Fibroblast of lung (primary cell): ENCODE measurements at regions not wholly inside any gene's neighbourhood (a gene's known extent, or its start where the extent isn't known, plus 50 kb on each side); places are given as distances from the start of the nearest gene placed in this dataset.

ENCODE experiments used
- DNase-seq, 2 donors: peaks; one replicate each; pipeline versions ENCODE4 v3.0.0 to v3.0.0-alpha.2; 2010; ENCODE audit warnings: low read depth in 2 of 2
- H2AFZ ChIP-seq: 2 replicates; pipeline ENCODE4 v1.5.1; 2012; ENCODE audit warnings: low read length, control low read depth, inconsistent platforms
- H3K27ac ChIP-seq: 2 replicates; pipeline ENCODE4 v1.5.1; 2011; ENCODE audit warnings: low read length, control low read depth; ENCODE audit not compliant: insufficient read depth
- H3K27me3 ChIP-seq: 2 replicates; pipeline ENCODE4 v1.5.1; 2011; ENCODE audit warnings: mild to moderate bottlenecking, low read length; ENCODE audit not compliant: control insufficient read depth, insufficient read depth
- H3K36me3 ChIP-seq: 2 replicates; pipeline ENCODE4 v1.5.1; 2011; ENCODE audit warnings: low read length; ENCODE audit not compliant: control insufficient read depth, insufficient read depth
- H3K4me1 ChIP-seq: 2 replicates; pipeline ENCODE4 v1.5.1; 2011; ENCODE audit warnings: low read length; ENCODE audit not compliant: control insufficient read depth, insufficient read depth; ENCODE audit errors: extremely low read depth
- H3K4me2 ChIP-seq: 2 replicates; pipeline ENCODE4 v1.5.1; 2011; ENCODE audit warnings: low read length, control low read depth; ENCODE audit not compliant: insufficient read depth; ENCODE audit errors: extremely low read depth
- H3K4me3 ChIP-seq, 4 experiments: fragments of 200-600 bp in 1 of 4; sonication (generic) in 1 of 4; replicated peaks in 1 of 4; 2 replicates each; pipeline ENCODE4 v1.5.1; 2011 to 2016; ENCODE audit warnings: low read length in 4 of 4, low read depth in 3 of 4, mild to moderate bottlenecking in 3 of 4, control low read depth in 2 of 4, inconsistent platforms in 1 of 4, mixed read lengths in 1 of 4; ENCODE audit not compliant: insufficient read depth in 1 of 4; ENCODE audit errors: control extremely low read depth in 1 of 4
- H3K79me2 ChIP-seq: 2 replicates; pipeline ENCODE4 v1.5.1; 2012; ENCODE audit warnings: mild to moderate bottlenecking, low read length, inconsistent platforms; ENCODE audit not compliant: control insufficient read depth, insufficient read depth
- H3K9ac ChIP-seq: 2 replicates; pipeline ENCODE4 v1.5.1; 2011; ENCODE audit warnings: mild to moderate bottlenecking, low read length, control low read depth; ENCODE audit not compliant: insufficient read depth
- H3K9me3 ChIP-seq: 2 replicates; pipeline ENCODE4 v1.5.1; 2012; ENCODE audit warnings: low read depth, low read length; ENCODE audit not compliant: control insufficient read depth, insufficient read depth
- H4K20me1 ChIP-seq: 2 replicates; pipeline ENCODE4 v1.5.1; 2011; ENCODE audit warnings: low read length; ENCODE audit not compliant: control insufficient read depth, insufficient read depth; ENCODE audit errors: extremely low read depth
- EZH2 ChIP-seq: IDR thresholded peaks from 2 replicates; pipeline ENCODE4 v1.5.1; 2012; ENCODE audit warnings: low read length, control low read depth, mild to moderate bottlenecking; ENCODE audit errors: missing control alignments
- TF ChIP-seq, protein P1 (sequence below), 2 donors: IDR thresholded peaks in 1 of 2; conservative IDR thresholded peaks in 1 of 2; 1 replicate in 1 of 2; 2 replicates in 1 of 2; pipeline ENCODE4 v1.5.1; 2011 to 2012; ENCODE audit warnings: low read length in 2 of 2, control low read depth in 1 of 2, inconsistent platforms in 1 of 2, low read depth in 1 of 2, mild to moderate bottlenecking in 1 of 2

DNA sequence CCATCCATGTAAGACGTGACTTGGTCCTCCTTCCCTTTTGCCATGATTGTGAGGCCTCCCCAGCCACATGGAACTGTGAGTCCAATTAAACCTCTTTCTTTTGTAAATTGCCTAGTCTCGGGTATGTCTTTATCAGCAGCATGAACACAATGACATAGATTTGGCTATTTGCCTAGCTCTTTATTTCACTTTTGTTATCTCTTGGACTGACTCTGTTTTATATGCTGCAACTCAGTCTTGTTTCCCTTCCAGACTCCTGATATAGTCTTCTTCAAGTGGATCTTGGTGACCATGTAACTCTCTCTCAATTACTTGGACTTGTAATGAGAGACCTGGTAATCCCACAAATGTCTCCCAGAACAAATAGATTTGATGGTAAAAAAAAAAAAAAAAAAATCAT, 627.6 kb downstream of the CCDC85A start:
- H4K20me1 ChIP-seq: no peaks in the 10 kb centered on the region
- no peaks in the 10 kb centered on the region for H3K4me1 ChIP-seq
- no peak for TF ChIP-seq EZH2
- TF ChIP-seq, protein P1, sequence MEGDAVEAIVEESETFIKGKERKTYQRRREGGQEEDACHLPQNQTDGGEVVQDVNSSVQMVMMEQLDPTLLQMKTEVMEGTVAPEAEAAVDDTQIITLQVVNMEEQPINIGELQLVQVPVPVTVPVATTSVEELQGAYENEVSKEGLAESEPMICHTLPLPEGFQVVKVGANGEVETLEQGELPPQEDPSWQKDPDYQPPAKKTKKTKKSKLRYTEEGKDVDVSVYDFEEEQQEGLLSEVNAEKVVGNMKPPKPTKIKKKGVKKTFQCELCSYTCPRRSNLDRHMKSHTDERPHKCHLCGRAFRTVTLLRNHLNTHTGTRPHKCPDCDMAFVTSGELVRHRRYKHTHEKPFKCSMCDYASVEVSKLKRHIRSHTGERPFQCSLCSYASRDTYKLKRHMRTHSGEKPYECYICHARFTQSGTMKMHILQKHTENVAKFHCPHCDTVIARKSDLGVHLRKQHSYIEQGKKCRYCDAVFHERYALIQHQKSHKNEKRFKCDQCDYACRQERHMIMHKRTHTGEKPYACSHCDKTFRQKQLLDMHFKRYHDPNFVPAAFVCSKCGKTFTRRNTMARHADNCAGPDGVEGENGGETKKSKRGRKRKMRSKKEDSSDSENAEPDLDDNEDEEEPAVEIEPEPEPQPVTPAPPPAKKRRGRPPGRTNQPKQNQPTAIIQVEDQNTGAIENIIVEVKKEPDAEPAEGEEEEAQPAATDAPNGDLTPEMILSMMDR (conservative IDR thresholded peaks at IDR 0.05 in 1 of 2, IDR thresholded peaks at IDR 0.05 in 1 of 2; ENCODE audit: low read depth in 1 of 2, low read length in 2 of 2): no peak
- no peak for DNase-seq
- no peaks in the 10 kb centered on the region for H3K27me3 ChIP-seq
- no peak overlapping the region for H3K27ac ChIP-seq
- no peak overlapping the region for H3K9ac ChIP-seq
- H3K36me3 ChIP-seq: no peaks in the 10 kb centered on the region
- H2AFZ ChIP-seq: no peak overlapping the region
- H3K4me3 ChIP-seq: no peak overlapping the region
- H3K79me2 ChIP-seq: no peaks in the 10 kb centered on the region
- no peaks in the 10 kb centered on the region for H3K9me3 ChIP-seq
- H3K4me2 ChIP-seq: no peak overlapping the region

DNA sequence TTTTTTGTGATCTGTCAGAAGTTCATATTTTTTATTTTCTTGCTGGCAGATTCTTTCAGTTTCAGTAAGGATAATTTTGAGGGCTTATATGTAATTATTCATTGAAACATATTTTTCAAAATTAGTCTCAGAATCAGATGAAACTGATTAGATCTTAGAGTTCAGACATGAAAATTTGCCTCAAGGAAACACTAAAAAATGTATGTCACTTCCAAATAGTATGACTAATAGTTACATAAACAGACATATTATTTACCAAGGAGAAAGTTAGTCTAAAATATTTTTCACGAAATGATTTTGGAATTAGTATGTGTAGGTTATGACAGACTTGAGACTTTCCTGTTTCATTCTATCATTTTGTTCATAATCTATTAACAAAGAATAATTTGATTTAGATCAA, 628.6 kb downstream of the CCDC85A start:
- Histone ChIP-seq H3K27ac (no peak overlapping the region), H3K4me3 (no peak overlapping the region), H3K4me1 (no peaks in the 10 kb centered on the region), H3K27me3 (no peaks in the 10 kb centered on the region), H3K9ac (no peak overlapping the region), H3K9me3 (no peaks in the 10 kb centered on the region), H4K20me1 (no peaks in the 10 kb centered on the region), H2AFZ (no peak overlapping the region), H3K36me3 (no peaks in the 10 kb centered on the region), H3K79me2 (no peaks in the 10 kb centered on the region), H3K4me2 (no peak overlapping the region)
- DNase-seq: no peak
- no peak for TF ChIP-seq EZH2
- TF ChIP-seq, protein P1 (conservative IDR thresholded peaks at IDR 0.05 in 1 of 2, IDR thresholded peaks at IDR 0.05 in 1 of 2; ENCODE audit: low read depth in 1 of 2, low read length in 2 of 2): no peak

DNA sequence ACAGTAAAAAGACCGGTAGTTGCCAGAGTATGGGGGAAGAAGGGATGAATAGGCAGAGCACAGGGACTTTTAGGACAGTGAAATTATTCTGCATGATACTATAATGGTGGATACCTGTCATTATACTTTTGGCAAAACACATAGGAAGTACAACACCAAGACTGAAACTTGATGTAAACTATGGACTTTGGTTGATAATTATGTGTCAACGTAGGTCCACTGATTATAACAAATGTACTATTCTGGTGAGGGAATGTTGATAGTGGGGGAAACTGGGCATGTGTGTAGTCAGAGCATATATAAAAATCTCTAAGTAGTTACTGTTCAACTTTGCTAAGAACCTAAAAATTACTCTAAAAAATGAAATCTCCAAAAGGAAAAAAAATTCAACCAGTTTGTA, 629.7 kb downstream of the CCDC85A start:
- no peaks in the 10 kb centered on the region for H3K9me3 ChIP-seq
- H4K20me1 ChIP-seq: no peaks in the 10 kb centered on the region
- no peaks in the 10 kb centered on the region for H3K36me3 ChIP-seq
- no peak overlapping the region for H3K9ac ChIP-seq
- no peak overlapping the region for H3K27ac ChIP-seq
- no peak overlapping the region for H3K4me3 ChIP-seq
- no peak for DNase-seq
- no peak overlapping the region for H2AFZ ChIP-seq
- no peaks in the 10 kb centered on the region for H3K79me2 ChIP-seq
- TF ChIP-seq, protein P1 (conservative IDR thresholded peaks at IDR 0.05 in 1 of 2, IDR thresholded peaks at IDR 0.05 in 1 of 2; ENCODE audit: low read depth in 1 of 2, low read length in 2 of 2): no peak
- no peak for TF ChIP-seq EZH2
- no peaks in the 10 kb centered on the region for H3K4me1 ChIP-seq
- H3K27me3 ChIP-seq: no peaks in the 10 kb centered on the region
- no peak overlapping the region for H3K4me2 ChIP-seq
